Inflammatory macrophage treated with lipopolysaccharide for 1 hour (primary cell): ENCODE measurements at regions not wholly inside any gene's neighbourhood (a gene's known extent, or its start where the extent isn't known, plus 50 kb on each side); places are given as distances from the start of the nearest gene placed in this dataset.

Source experiments
- DNase-seq, 2 donors: peaks; one replicate each; pipeline ENCODE4 v3.0.0-alpha.2; 2020 to 2022

GRCh38 chr6:119620846-119621555 lies 271.4 kb upstream of the MAN1A1 start:
- DNase-seq, result no peak

- DNase-seq, result no peak
These were observed 264.6 kb upstream of the MAN1A1 start for GRCh38 chr6:119614138-119614537.

DNA sequence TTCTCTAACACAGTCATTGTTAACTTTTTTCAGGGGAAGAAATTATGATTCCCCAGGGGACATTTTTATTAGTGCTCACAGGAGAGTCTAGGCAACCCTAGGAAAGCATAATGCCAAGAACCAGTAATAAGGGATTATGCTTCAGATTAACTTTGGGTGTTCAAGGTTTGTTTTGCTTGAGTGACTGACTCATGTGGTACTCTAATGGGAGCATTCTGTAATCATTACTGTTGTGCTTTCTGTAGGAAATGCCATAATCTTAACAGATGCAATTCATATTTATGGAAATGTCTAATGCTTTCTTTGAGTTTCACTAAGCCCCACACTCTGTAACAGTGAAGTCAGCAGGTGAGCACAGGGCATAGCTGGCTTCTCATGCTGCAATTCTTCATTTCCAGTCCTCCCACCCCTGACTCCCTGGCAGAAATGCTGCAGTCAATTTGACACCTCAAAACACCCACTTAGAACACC lies 263.4 kb upstream of the MAN1A1 start:
- no peak for DNase-seq

- DNase-seq, result no peak
These were observed 262.8 kb upstream of the MAN1A1 start for GRCh38 chr6:119612176-119612891.

DNA sequence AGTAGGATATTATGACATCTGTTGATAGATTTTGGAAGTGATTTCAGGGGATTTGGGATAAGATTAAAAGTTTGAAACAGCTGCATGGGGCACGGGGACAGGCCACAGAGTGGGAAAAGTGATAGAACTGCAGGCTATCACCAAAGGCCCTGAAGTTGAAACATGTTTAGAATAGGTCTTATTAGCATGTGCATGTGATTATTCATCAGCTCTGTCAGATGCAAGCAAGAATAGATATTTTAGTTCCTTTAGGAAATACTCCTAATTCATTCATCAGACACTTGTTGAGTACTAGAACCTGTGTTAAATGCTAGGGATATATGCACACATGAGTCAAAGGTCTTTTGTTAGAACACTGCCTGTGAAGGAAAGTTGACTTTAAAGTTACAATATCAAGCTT lies 261.2 kb upstream of the MAN1A1 start:
- no peak for DNase-seq

DNA sequence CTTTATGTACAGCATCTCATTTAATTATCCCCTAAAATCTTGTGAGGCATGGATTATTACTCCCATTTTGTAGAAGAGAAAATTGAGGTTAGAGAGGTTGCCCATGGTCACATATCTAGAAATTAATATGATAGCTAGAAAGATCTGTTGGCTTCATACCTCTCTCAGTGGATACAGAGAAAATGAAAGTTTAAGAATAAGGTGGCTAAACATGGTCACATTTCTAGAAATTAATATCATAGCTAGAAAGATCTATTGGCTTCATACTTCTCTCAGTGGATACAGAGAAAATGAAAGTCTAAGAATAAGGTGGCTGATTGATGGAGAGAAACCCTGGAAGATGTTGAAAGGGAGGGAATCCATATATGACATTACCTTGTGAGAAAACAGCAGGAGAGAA lies 260.7 kb upstream of the MAN1A1 start:
- no peak for DNase-seq

- DNase-seq, result no peak
These were observed 260.3 kb upstream of the MAN1A1 start for GRCh38 chr6:119609865-119610264.

DNA sequence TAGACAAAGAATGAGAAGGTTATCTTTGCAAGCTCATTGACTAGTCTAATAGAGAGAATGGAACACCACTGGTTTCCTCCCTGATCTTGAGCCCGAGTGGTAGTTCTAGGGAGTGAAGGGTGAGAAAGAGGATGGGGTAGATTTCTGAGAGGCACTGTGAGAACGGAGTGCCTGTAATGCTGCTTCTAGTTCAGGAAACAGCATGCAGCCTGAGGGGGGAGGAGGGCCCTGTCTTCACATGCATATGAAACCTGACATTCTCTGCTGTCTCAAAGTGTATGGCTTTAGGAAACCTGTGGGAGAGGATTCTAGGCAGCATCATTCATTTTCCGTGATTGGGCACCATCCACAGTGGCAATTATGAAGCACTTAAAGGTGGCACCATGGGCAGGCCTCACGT lies 259.4 kb upstream of the MAN1A1 start:
- DNase-seq, result no peak

DNA sequence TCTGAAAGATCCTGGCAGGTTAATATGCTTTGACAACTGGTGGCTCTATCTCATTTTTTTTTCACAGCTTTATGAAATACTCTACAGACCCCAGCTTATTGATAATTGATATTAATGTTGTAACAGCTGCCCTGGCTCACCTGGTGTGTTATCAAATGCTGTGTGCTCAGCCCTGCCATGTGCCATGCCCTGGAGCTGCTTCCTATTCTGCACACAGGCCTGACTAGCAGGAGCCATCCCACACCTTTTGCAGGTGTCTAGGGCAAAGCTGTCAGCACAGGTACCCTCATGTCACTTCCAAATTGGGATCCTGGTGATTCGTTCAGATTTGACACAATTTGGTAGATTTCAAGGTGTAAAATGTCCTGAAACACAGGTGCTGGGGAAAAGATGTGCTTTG lies 254.6 kb upstream of the MAN1A1 start:
- DNase-seq, result no peak

DNA sequence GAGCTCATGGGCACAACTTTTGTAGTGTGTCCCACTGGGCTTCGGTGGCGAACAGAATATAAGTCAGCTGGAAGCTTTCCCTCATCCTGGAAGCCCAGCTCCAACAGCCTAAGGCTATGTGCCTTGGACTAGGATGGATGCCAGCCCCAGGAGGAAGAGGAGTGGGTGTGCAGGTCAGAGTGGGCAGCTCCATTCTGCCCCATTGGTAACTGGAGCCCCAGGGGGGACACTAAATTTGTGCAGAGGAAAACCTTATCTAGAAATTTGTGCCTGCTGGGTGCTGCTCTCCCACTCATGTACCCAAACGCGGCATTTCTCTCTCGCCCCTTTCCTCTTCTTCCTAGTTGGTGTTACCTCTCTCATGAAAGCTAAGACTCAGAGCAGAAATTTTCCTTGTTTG lies 253.9 kb upstream of the MAN1A1 start:
- no peak for DNase-seq

DNA sequence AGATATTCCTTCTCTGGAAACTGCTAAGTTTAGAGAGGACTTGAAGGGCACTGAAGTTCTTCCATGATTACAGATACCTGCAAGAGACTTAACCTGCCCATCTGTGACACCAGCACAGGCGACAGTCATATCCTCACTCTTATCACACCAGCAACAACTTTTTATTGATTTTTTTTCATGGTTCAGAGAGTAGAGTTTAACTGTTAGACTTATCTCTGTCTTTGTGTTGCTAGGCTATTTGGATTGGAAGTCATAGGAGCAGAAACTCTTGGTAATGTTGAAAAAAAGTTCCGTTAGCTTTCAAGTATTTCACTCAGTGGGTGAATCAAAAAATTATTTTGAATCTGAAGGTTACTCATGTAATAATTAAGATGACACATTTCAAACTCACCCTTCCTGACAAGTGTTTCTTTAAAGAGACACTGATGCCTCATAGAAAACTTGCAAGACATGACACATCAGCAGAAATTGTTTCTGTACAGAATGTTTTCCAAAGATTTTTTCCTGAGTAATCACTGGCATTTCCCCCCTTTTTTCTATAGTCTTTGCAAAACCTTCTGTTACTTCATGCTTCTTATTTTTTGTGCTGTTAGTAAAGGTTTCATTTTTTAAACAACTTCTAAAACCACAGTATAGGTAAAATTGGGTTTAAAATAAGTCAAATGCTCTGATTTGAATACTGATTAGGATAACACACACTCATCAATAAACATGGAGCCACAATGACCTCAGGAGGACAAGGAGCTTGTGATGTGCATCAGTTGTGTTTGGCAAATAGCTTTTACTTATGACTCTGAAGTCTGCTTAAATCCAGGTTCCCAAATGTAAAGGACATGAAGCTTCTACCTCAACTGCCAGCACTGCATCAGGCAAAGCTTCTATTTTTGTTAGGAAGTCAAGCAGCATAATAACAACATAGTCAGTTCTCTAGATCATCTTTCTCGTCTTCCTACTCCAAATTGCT lies 252.9 kb upstream of the MAN1A1 start:
- no peak for DNase-seq

GRCh38 chr6:119598883-119599282 lies 249.3 kb upstream of the MAN1A1 start:
- no peak for DNase-seq

GRCh38 chr6:119594907-119595306 lies 245.3 kb upstream of the MAN1A1 start:
- no peak for DNase-seq

- no peak for DNase-seq
These were observed 241.7 kb upstream of the MAN1A1 start for GRCh38 chr6:119591235-119591634.

DNA sequence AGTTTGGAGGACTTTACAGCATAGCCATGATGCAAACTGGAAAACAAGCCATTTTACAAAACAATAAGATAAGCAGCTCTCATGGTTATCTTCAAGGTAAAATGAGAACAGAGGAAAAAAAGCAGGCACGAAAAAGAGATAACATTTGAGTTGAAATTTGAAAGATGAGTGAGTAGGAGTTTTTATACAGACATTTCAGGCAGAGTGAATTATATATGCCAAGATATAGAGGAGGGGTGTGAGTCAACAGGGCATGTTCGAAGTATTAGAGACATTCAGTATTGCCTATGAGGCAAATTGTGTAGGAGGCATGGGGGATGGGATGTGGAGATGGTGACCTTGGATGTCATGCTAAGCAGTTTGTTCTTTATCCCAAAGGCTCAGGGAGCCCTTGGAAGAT lies 240.5 kb upstream of the MAN1A1 start:
- no peak for DNase-seq

- DNase-seq, result peak in 1 of 2 donors; percentile 6
These were observed 238.0 kb upstream of the MAN1A1 start for GRCh38 chr6:119587537-119587936.

GRCh38 chr6:119586250-119586882 lies 236.8 kb upstream of the MAN1A1 start:
- DNase-seq, result no peak

- no peak for DNase-seq
These were observed 234.5 kb upstream of the MAN1A1 start for GRCh38 chr6:119584088-119584487.

- no peak for DNase-seq
These were observed 231.7 kb upstream of the MAN1A1 start for GRCh38 chr6:119581220-119581619.

- no peak for DNase-seq
These were observed 226.2 kb upstream of the MAN1A1 start for GRCh38 chr6:119575721-119576120.

DNA sequence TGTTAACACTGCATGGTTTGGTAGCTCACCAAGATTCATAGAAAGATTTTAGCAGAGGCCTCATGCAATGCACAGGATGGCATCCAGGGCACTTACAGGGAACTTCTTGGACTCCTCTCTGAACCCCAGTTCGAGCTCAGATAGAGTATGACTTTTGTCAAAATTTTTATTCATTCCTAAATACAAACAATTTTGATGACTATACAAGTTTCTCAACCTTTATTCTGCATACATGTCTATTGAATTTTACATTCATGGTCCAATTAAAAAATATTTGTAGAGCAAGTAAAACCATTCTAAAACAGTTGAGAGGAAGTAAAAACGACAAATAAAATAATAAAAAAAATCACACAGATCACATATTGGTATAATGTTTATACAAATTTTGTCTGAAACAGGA lies 219.0 kb upstream of the MAN1A1 start:
- no peak for DNase-seq

DNA sequence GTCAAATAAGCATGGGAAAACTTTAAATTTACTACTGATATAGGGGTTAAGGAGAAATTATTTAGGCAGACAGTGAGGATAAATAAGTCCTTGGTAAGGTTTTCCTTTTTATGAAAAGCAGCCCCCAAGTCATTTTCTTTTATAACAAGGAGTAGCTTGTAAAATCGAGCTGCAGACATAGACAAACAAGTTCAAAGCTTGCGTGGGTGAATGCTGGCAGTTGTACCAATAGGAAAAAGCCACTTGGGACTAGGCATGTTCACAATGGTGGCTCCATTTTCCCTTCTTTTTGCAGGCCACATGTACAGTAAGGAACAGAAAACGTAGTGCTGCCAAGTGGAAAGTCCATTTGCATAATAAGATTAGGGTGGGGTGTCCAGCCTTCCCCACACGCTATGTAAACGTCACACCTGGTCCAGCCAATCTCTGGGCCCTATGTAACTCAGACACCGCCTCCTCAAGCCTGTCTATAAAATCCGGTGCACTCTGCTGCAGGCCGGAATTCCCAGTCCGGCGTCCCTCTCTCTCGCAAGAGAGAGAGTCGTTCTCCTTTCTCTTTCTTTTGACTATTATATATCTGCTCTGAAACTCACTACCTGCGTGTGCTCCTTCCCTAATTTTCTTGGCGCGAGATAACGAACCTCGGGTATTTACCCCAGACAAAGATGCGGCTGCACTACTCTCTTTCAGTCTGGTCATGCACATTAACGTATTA lies 217.1 kb upstream of the MAN1A1 start:
- no peak for DNase-seq
